Skeletal muscle cell (primary cell): ENCODE measurements at regions not wholly inside any gene's neighbourhood (a gene's known extent, or its start where the extent isn't known, plus 50 kb on each side); places are given as distances from the start of the nearest gene placed in this dataset.
"Not testable (repeated sequence)": the region's sequence is repeated elsewhere in the genome, so short reads cannot be mapped to it uniquely, and the experiment has no call there.

ENCODE experiments used
- DNase-seq: peaks from one replicate; pipeline ENCODE4 v3.0.0-alpha.2; 2010; ENCODE audit warnings: low read depth
- H3K4me3 ChIP-seq: 2 replicates; pipeline ENCODE4 v1.5.1; 2011; ENCODE audit warnings: low read depth, mild to moderate bottlenecking, control low read depth, low read length, moderate library complexity

- H3K4me3 ChIP-seq = no peak overlapping the region
- DNase-seq = no peak
Measured at GRCh38 chr3:106823701-106824100, 553.5 kb upstream of the CCDC54 start.

GRCh38 chr3:106824856-106825255 lies 552.4 kb upstream of the CCDC54 start:
- H3K4me3 ChIP-seq = no peak overlapping the region
- no peak for DNase-seq

- H3K4me3 ChIP-seq = no peak overlapping the region
- DNase-seq = peak; percentile 65
Measured at GRCh38 chr3:106825962-106826605, 551.2 kb upstream of the CCDC54 start.

GRCh38 chr3:106826791-106827311 lies 550.4 kb upstream of the CCDC54 start:
- no peak for DNase-seq
- no peak overlapping the region for H3K4me3 ChIP-seq

GRCh38 chr3:106827515-106828213 lies 549.6 kb upstream of the CCDC54 start:
- no peak overlapping the region for H3K4me3 ChIP-seq
- no peak for DNase-seq

- no peak for DNase-seq
- H3K4me3 ChIP-seq = no peak overlapping the region
Measured at GRCh38 chr3:106829206-106829605, 548.0 kb upstream of the CCDC54 start.

- no peak overlapping the region for H3K4me3 ChIP-seq
- DNase-seq = no peak
Measured at GRCh38 chr3:106830334-106830733, 546.9 kb upstream of the CCDC54 start.

- H3K4me3 ChIP-seq = no peak overlapping the region
- no peak for DNase-seq
Measured at GRCh38 chr3:106836906-106837305, 540.3 kb upstream of the CCDC54 start.

GRCh38 chr3:106837616-106838015 lies 539.6 kb upstream of the CCDC54 start:
- DNase-seq = no peak
- H3K4me3 ChIP-seq = no peak overlapping the region

- no peak overlapping the region for H3K4me3 ChIP-seq
- DNase-seq = no peak
Measured at GRCh38 chr3:106839576-106840280, 537.5 kb upstream of the CCDC54 start.

- no peak overlapping the region for H3K4me3 ChIP-seq
- no peak for DNase-seq
Measured at GRCh38 chr3:106840319-106840718, 536.9 kb upstream of the CCDC54 start.

GRCh38 chr3:106842151-106842550 lies 535.1 kb upstream of the CCDC54 start:
- no peak overlapping the region for H3K4me3 ChIP-seq
- no peak for DNase-seq

- no peak overlapping the region for H3K4me3 ChIP-seq
- DNase-seq = no peak
Measured at GRCh38 chr3:106844638-106845037, 532.6 kb upstream of the CCDC54 start.

- H3K4me3 ChIP-seq = no peak overlapping the region
- DNase-seq = no peak
Measured at GRCh38 chr3:106848099-106848498, 529.1 kb upstream of the CCDC54 start.

GRCh38 chr3:106850437-106850836 lies 526.8 kb upstream of the CCDC54 start:
- H3K4me3 ChIP-seq = no peak overlapping the region
- DNase-seq = no peak

GRCh38 chr3:106858321-106858720 lies 518.9 kb upstream of the CCDC54 start:
- H3K4me3 ChIP-seq, DNase-seq: not testable (repeated sequence)

GRCh38 chr3:106860182-106860581 lies 517.1 kb upstream of the CCDC54 start:
- DNase-seq = no peak
- H3K4me3 ChIP-seq = no peak overlapping the region

GRCh38 chr3:106862067-106862466 lies 515.2 kb upstream of the CCDC54 start:
- H3K4me3 ChIP-seq = no peak overlapping the region
- no peak for DNase-seq

- DNase-seq = no peak
- no peak overlapping the region for H3K4me3 ChIP-seq
Measured at GRCh38 chr3:106877627-106878026, 499.6 kb upstream of the CCDC54 start.

- H3K4me3 ChIP-seq = no peak overlapping the region
- DNase-seq = no peak
Measured at GRCh38 chr3:106880206-106880605, 497.0 kb upstream of the CCDC54 start.
